ENCODE measurements at regions not wholly inside any gene's neighbourhood (a gene's known extent, or its start where the extent isn't known, plus 50 kb on each side); places are given as distances from the start of the nearest gene placed in this dataset.

DNA sequence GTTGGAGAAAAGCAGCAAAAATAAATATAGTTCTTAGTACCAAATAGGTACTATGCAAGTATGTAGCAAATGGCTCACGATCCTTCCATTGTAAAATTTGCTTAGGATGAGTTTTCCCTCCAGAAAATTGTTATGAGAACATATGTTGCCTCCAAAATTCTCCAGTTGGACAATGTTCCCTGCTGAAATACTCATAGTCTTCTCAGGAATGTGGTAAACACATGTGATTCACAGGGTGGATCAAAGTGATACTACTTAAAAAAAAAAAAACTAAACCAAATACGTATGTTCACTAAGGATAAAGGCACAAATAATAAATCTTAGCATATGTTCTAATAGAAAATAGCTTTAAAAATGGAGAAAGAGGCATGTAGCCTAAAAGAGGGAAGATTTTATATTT is 84.3 kb upstream of the ZNF385D start:
- Histone ChIP-seq H3K9ac (ENCODE audit: insufficient read depth, low read depth, low read length) (no peak overlapping the region), H2AFZ (ENCODE audit: low read length) (no peak overlapping the region), H3K27ac (ENCODE audit: extremely low read length, insufficient read depth, low read length) (no peak overlapping the region), H3K36me3 (replicated peaks in 1 of 2; ENCODE audit: control insufficient read depth in 1 of 2, insufficient read depth in 2 of 2, low read length in 2 of 2) (no peaks in the 10 kb centered on the region), H3K9me3 (ENCODE audit: low read length) (no peaks in the 10 kb centered on the region; the same call in 1 of the 2 replicates), H3K4me2 (ENCODE audit: low read depth, low read length) (no peak overlapping the region), H3K4me3 (replicated peaks in 1 of 3; ENCODE audit: insufficient read depth in 1 of 3, low read depth in 2 of 3, low read length in 3 of 3) (no peak overlapping the region), H4K20me1 (ENCODE audit: insufficient read depth, low read length) (no peaks in the 10 kb centered on the region), H3K79me2 (ENCODE audit: insufficient read depth, low read length) (no peaks in the 10 kb centered on the region), H3K27me3 (ENCODE audit: control insufficient read depth in 1 of 2, insufficient read depth in 2 of 2, low read length in 2 of 2) (no peaks in the 10 kb centered on the region; a peak in 1 of 5 replicates), H3K4me1 (ENCODE audit: insufficient read depth, low read length) (no peaks in the 10 kb centered on the region)
- intact Hi-C loops (cut with micrococcal nuclease; ENCODE audit: unreplicated experiment) = no loop called here
- DNase-seq (ENCODE audit: low spot score) = no peak
- no TSS peak for BruUV-seq (replicated peaks)
- POLR2A ChIA-PET = no interaction called here
- TF ChIP-seq TOPORS (CRISPR knock-in tag; IDR thresholded peaks at IDR 0.05) = no peak
- no peak for TF ChIP-seq ELF4 (CRISPR knock-in tag; IDR thresholded peaks at IDR 0.05; ENCODE audit: borderline replicate concordance)
- no peak for TF ChIP-seq CCAR2 (optimal IDR thresholded peaks at IDR 0.05; ENCODE audit: low read depth, low read length)
- no peak for TF ChIP-seq ETV6 (CRISPR knock-in tag; conservative IDR thresholded peaks at IDR 0.05)
- no peak for TF ChIP-seq MZF1 (CRISPR knock-in tag; IDR thresholded peaks at IDR 0.05; ENCODE audit: borderline replicate concordance)
- TF ChIP-seq MED1 (CRISPR knock-in tag; IDR thresholded peaks at IDR 0.05) = no peak
- no peak for TF ChIP-seq ZNF749 (CRISPR knock-in tag; IDR thresholded peaks at IDR 0.05; ENCODE audit: borderline replicate concordance)
- TF ChIP-seq ARNT2 (CRISPR knock-in tag; IDR thresholded peaks at IDR 0.05; ENCODE audit: low read depth) = no peak
- TF ChIP-seq RFX3 (CRISPR knock-in tag; IDR thresholded peaks at IDR 0.05) = no peak
- TF ChIP-seq ZNF451 (CRISPR knock-in tag; IDR thresholded peaks at IDR 0.05) = no peak
- TF ChIP-seq, protein P1, sequence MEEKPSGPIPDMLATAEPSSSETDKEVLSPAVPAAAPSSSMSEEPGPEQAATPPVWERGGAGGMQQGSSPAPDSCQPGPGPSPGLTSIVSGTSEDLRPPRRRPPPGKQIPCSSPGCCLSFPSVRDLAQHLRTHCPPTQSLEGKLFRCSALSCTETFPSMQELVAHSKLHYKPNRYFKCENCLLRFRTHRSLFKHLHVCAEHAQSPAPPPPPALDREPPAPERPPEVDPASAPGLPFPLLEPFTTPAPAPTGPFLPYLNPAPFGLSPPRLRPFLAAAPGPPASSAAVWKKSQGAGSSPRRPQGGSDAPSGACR (CRISPR knock-in tag; IDR thresholded peaks at IDR 0.05) = no peak
- TF ChIP-seq ELF3 (CRISPR knock-in tag; IDR thresholded peaks at IDR 0.05) = no peak
- no peak for TF ChIP-seq ZNF530 (CRISPR knock-in tag; IDR thresholded peaks at IDR 0.05; ENCODE audit: low read depth)
- no peak for TF ChIP-seq NFIB (CRISPR knock-in tag; IDR thresholded peaks at IDR 0.05; ENCODE audit: borderline replicate concordance)
- TF ChIP-seq NCOA5 (CRISPR knock-in tag; IDR thresholded peaks at IDR 0.05) = no peak
- FAIRE-seq = no peak
- in situ Hi-C loops (cut with HindIII; ENCODE audit: extremely low pct_ligation_motif_present, low pct_unique_long_range_greater_than_20kb) = no loop called here
- ATAC-seq = no peak
- CTCF ChIA-PET (ENCODE audit: low intra/inter-chr PET ratio, low total read pairs) = no interaction called here
- 3% methylated on average over 2 of the region's 2 CpGs for WGBS (ENCODE audit: low lambda C conversion rate)

All from HepG2 (cell line).